CD4-positive, alpha-beta T cell treated with Interleukin-10 for 1 hour (primary cell): ENCODE measurements at regions not wholly inside any gene's neighbourhood (a gene's known extent, or its start where the extent isn't known, plus 50 kb on each side); places are given as distances from the start of the nearest gene placed in this dataset.
"Not testable (repeated sequence)": the region's sequence is repeated elsewhere in the genome, so short reads cannot be mapped to it uniquely, and the experiment has no call there.

Experiments used
- DNase-seq: peaks from one replicate; pipeline ENCODE4 v3.0.0-alpha.2; 2020

DNA sequence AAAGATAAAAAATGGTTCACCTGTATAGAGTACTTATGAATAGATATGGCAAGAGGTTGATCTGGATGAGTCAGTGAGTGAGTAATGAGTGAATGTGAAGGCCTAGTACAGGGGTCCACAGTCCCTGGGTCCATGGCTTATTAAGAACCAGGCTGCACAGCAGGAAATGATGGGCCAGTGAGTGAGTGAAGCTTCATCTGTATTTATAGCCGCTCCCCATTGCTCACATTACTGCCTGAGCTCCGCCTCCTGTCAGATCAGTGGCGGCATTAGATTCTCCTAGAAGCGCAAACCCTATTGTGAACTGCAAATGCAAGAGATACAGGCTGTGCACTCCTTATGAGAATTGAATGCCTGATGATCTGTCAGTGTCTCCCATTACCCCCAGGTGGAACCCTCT, 307.7 kb upstream of the ZNF608 start:
- no peak for DNase-seq

DNA sequence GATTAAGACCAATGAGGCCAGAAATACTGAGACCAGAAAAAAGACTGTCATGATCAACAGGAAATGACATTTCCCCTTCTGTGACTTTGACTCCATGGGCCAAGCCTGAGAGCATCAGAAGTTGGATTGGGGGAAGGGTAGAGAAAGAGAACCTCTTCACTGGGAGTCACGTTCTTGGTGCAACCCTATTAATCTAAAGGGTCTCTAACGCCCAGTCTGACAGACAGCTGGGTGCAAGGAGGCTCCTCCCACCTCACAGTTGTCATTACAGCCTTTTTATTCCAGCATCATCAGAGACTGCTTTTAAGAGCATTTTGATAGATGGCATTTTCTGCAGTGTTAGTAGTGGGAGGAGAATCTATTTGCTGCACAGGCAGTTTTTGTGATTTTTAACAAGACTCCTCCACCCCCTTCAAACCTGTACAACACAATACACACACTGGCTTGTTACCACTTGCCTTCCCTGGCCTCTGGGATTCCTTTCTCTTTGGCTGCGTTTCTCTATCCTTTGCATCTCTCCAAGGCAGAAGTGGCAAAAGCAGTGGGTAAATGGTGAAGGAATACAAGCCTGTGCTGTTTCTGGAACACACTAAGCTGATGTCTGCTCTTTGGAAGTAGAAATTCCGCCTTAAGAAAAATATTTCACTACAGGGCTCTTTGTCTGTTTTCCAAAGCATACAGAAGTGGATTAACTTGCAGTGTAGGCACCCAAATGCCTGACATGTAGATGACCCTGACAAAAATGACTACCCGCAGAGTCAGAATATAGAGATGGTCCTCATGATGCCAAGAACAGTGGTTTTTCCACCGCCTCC, 310.4 kb upstream of the ZNF608 start:
- DNase-seq = no peak

DNA sequence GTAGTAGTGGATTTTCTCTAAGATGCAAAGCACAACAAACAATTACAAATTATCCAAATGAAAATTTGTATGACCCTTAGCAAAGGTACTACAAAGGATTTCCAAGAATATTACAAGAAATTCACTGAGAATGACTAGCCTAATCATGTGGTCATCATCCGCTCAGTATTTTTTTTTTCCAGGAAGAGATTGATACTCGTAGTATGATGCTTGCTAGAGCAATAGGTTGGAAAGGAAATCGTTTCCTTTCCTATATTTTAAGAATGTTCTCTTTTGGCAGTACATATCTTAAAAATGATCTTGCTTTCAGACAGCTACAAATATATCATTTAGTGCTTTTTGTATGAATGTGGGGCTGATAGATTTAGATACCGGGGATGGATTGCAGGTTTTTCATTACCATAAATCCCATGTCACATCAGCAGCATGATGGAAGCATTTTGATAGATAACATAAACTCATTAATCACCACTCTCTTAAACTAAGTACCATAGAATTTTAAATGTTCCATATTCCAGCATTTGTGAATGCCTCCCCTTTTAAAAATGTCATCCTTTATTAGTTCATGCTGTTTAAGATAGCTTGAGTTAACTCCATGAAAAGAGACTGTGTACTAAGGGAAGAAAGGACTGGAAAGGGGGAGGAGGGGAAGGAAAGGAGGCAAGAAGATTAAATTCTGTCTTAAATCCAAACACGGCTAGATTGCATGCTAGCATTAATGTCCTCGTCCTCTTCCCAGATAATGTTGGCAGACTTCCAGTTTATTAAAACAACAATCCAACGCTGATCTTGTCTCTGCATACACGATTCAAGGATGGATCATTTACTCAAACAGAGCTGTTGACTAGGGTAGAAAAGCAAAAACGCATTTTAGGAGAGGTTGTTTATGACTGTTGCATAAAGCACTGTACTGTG, 311.7 kb upstream of the ZNF608 start:
- DNase-seq = no peak

DNA sequence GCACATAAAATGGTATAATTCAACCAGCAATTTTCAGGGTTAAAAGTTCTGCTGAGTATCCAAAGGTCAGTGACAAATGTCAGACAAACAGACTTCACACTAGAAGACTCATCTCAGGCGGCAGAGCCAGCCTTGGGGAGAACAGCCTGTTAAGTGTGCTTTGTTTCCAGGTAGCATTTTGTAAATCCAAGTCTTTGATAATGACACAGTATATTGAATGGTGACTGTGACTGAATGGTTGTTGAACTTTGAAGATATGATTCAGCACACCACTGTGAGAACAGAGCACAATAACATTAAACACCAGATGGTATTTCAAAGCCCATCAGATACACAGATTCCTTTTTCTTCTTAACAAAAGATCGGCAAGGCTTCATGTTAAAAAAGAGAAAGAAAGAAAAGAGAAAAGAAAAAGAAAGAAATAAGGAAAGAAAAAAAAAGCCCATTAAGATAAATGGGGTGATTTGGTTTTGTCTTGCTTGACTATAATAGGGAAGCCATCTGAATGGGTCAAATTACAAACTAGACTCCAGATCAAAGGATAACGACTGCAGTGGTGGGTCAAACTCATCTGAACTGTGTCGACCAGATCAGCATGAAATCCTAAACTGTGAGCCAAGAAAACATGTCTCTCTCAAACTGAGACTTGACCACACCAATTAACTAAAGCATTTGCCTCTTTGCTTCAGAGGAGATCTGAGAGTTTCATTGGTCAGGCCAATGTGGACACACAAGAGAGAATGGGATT, 313.0 kb upstream of the ZNF608 start:
- no peak for DNase-seq

DNA sequence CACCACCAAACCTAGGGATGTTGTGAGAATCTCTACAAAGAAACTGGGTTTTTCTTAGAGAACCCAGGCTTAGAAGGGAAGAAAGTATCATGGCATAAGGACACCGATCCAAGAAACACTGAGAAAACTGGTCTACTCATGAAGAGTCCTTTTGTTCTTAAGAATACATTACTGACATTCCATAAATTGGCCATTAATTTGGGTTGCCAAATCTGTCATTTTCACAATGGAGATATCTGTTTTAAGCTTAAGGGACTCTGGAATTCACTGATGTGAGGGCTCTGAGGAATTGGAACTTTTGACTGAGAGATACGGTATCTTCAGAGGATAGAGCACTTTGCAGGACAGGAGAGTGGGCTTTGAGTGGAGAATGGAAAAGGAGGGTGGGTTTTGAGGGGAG, 315.3 kb upstream of the ZNF608 start:
- no peak for DNase-seq

DNA sequence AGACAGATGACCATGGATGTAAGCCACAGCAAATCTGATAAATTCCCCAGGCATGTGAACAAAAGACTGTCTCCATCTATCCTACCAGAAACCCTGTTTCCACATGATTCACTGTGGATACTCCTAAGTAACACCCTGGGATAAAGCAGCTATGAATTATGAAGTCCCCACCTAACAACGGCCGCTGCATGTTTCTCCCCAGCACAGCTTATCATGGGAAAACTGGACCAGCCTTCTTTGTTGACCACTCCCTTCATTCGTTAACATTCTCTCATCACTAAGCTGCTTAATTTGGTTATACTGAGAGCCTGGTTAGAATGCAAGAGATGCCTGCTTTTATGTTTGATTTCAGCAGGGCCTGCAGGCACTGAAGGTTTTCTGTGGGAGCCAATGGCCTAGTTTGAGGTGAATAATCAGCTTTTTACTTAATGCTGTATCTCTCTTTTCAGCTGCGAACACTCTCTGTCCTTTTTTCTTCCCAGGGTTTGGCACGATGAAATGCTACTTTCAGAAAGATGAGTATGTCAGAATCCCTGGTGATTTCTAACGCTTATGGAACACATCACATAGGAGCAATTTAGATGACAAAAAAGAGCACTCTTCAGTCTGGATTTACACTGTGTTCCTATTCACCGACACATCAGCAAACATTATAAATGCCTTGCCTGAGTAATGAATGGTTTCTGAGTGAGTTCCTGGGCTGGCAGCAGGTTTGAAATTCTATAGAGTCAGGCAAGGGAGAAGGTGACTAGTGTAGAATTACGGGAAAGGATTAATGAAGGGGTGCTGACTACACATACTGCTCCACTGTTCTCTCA, 318.4 kb upstream of the ZNF608 start:
- no peak for DNase-seq

DNA sequence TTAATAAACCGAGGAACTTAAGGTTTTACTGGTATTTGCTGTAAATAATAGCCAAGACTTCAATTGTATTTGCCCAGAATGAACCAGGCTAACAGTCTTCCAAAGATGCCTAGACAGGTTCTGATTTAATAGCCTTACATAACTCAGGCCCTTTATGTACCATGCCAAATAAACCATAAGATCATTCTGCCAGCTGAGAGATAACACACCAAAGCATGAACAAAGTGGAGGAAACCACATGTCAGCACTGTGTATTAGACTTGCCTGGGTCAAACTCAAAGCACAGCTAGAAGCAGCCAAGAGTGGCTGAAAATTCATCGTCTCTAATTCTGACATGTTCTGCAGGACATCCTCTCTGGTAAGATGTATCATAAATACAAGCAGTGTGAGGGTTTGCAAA, 319.3 kb upstream of the ZNF608 start:
- DNase-seq = no peak

DNA sequence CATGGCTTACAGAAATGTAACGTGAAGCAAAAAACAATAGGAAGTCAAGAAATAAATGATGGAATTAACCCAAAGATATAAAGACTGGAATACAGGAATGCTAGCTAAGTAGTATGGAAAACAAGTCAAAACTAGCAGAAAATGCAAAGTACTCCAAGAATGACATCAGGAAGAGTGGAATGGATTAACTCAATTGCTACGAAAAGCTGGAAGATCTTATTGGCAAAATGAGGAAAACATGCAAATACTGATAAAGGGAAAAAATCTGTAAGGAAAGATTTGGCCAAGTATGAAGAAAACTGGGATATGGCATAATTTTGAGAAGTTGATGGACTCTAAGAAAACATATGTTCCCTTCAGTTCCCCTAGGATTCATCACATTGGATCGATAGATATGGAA, 324.5 kb upstream of the ZNF608 start:
- no peak for DNase-seq

DNA sequence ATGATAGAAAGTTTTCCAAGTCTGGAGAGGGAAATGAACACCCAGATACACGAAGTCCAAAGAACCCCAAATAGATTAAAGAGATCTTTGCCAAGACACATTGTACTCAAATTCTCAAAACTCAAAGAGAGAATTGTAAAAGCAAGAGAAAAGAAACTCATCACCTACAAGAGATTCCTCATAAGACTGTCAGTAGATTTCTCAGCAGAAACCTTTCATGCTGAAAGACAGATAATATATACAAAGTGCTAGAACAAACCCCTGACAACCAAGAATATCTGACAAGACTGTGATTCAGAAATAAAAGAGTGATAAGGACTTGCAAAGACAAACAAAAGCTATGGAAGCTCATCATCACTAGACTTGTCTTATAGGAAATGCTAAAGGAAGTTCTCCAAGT, 326.7 kb upstream of the ZNF608 start:
- DNase-seq = no peak

DNA sequence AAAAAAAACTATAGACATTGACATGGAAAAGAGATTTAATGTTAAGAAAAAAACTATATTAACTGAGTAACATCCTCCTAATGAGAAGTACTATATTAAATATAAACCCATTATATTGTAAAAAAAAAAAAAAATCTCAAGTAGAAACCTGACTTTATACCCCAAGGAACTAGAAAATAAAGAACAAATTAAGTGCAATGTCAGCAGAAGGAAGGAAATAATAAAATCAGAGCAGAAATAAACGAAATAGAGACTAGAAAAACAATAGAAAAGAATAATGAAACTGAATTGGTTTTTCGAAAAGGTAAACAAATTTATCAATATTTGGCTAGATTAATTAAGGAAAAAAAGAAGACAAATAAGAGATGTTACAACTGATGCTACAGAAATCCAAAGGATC, 329.1 kb upstream of the ZNF608 start:
- DNase-seq = no peak

DNA sequence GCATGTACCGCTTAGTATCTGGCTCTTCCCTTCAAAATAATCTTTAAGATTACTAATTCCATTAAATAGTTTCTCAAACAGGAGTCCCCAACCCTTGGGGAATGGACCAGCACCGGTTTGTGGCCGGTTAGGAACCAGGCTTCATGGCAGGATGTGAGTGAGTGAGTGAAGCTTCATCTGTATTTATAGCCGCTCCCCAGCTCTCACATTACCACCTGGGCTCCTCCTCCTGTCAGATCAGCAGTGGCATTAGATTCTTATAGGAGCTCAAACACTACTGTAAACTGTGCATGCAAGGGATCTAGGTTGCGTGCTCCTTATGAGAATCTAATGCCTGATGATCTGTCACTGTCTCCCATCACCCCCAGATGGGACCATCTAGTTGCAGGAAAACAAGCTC, 332.6 kb upstream of the ZNF608 start:
- not testable (repeated sequence) for DNase-seq

DNA sequence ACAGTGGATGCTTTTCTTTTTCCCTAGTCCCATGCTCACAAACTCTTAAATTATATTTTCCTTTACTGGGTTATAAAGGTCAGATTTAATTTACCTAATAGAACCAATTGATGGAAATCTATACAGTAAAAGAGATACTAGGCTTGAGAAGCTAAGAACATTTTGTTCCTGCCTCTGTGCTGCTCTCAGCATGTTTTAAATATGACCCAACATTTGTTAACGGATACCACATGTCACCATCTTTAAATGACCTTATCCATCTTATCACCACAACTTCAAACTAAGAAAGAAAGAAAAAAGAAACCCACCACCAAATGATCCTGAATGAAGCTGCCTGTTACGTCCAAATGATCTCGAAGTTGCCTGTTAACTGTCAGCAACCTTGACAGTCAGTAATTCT, 334.7 kb upstream of the ZNF608 start:
- DNase-seq = no peak

DNA sequence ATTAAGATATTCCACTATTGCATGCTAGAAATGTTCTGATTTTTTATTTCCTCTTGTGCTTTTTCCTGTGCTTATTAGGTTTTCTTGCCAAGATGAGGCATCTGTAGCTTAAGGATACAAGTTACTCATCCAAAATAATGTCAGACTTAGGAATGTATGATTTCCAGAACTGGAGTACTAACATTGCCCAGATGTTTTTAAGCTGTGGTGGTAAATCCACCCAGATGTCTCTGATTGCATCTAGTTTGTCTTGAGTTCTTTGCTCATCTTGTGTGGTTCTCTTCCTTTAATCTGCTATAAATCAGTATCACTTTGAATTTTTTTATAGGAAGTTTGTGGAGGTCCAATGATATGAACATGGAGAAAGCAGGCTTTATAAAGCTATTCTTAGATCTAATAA, 337.5 kb upstream of the ZNF608 start:
- DNase-seq = no peak

DNA sequence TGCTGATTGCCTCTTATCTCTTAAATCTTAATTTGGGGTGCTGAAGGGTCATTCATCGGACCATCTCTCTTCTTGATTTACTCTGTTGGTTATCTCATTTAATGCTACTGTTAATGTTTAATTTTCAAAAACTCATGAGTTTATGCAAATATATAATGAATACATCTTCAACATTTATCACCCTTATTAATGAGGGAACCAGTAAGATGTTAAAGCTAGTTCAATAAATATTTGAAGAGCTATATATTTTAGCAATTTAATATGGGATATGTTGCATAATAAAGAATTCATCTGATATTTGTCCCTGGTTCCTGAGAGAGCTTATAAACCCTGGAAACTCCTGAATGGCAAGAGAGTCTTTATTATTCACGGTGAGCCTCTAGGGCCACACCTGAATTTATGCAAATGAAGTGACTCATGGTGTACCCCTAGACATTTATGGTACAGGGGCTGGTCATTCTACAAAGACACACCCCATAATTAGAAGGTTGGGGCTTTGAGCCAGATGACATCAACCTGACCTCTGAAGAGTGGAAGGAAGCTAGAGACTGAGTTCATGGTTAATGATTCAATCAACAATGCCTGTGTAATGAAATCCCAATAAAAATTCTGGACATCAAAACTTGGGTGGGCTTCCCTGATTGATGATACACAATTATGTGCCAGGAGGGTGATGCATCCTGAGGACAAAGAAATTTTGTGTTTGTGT, 339.5 kb upstream of the ZNF608 start:
- DNase-seq = no peak

DNA sequence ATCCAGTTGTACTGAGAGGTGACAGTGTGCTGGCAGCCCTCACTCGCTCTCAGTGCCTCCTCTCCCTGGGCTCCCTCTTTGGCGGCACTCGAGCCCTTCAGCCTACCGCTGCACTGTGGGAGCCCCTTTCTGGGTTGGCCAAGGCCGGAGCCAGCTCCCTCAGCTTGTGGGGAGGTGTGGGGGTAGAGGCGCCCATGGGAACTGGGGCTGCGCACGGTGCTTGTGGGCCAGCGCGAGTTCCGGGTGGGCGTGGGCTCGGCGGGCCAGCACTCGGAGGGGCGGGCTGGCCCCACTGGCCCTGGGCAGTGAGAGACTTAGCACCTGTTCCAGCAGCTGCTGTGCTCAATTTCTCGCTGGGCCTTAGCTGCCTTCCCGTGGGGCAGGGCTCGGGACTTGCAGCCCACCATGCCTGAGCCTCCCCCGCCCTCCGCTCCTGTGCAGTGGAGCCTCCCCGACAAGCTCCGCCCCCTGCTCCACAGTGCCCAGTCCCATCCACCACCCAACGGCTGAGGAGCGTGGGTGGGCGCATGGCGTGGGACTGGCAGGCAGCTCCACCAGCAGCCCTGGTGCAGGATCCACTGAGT, 342.2 kb upstream of the ZNF608 start:
- DNase-seq = no peak

DNA sequence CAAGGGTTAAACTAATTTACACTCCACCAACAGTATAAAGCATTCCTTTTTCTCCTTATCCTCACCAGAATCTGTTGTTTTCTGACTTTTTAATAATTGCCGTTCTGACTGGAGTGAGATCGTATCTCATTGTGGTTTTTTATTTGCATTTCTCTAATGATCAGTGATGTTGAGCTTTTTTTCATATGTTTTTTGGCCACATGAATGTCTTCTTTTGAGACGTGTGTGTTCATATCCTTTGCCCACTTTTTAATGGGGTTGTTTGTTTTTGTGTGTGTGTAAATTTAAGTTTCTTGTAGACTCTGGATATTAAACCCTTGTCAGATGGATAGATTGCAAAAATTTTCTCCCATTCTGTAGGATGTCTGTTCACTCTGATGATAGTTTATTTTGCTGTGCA, 345.7 kb upstream of the ZNF608 start:
- DNase-seq = not testable (repeated sequence)

DNA sequence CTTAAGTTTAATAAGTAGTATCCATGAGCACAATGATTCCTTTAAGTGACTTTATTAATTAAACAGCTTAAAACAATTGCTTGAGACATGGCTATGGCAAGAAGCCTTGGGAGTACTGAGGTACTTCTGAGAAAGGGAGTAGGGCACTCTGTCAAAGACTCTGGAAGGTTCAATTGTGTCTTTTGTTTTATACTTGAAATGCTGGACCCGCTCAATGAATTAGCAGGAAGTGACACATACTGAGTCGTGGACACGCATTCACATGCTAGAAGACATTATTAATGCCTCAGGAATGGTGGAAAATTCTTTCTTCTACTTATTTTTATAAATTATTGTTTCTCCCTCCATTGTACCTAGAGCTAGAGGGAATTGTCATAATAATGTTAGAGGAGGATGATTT, 347.3 kb upstream of the ZNF608 start:
- DNase-seq = no peak

DNA sequence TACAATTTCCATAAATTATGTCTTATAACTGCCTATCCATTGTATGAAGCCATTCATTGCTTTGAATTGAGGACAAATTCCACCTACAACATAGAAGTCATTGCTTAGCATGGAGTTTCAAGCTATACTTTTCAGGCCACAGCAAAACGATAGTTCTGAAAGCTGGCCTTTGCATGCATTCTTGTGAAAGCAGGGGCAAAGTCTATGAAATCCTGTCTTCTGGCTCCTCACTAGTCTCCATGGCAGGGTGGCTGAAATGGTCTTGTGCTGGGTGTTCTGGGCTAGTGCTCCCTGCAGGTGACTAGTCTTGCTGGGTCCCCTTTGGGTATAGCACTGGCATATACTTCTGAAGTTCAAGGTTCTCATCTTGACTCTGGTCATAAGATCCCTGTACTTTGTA, 353.9 kb upstream of the ZNF608 start:
- DNase-seq = no peak

DNA sequence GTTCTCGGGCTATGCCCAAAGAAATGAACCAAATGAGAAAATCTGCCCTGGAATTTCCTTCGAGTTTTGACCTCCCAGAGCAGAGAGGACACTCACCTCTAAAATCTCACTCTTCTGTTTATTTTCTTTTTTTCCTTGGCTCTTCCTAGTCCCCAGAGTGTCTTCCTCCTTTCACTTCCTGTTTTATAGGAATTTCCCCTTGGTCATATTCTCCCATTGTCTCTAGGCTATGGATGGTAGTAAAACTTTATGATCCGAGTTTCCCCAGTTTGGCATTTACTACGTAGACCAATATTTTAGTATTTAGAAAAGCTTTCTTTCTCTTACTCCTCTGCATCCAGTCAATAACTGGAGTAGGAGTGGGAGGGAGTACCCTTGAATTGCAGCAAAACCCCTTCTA, 354.5 kb upstream of the ZNF608 start:
- no peak for DNase-seq

DNA sequence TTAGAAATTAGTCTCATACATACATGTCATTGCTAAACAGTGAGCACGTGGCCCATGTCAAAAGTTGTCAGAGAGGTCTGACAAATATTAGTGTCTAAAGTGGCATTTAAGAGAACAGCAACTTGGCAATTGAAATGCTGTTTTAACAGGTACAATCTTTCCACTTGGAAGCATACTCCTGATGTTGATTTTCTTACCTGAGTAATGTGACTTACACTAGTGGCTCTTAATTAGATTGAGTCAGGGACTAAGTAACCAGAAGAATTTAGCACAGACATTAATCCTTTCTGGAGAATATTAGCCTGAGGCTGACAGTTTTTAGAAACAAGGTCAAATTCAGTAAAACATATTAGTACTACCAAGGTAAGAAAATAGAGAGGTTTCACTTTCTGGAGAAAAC, 357.0 kb upstream of the ZNF608 start:
- DNase-seq = no peak

DNA sequence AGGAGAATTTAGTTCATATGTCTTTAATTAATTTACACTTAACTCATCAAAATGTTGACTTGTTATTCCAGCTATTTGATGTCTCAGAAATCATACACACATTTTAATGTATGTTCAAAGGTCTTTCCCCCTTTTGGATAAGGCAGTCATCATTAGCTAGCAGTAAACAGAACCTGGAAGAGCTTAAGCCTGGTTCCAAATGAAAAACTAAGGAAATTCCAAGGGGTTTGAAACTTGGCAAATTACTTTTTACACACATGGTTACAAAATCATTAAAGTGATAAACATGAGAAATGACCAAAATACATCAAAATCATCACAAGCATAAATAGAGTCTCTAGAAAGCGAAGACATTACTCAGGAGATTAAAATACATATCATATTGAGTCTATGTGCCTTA, 359.8 kb upstream of the ZNF608 start:
- no peak for DNase-seq

DNA sequence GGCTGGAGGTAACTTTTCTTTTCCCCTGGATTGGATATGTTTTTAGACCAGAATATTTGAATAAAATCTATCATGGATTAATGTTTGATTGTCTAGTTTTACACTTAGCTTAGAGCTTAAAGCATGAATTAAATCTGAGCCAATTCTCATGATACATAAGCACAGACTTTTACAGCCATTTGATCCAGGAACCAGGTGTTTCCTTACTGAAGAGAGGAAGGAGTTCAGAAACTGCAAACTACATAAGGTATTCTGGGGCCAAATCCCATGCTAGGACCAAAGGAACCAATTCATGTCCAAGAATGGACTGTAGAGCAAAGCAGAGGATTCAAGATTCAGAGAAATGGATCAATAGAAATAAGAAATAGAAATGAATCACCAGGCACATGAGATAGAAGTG, 360.4 kb upstream of the ZNF608 start:
- DNase-seq = no peak
